Medulla oblongata (tissue), 1 donor: ENCODE measurements at regions not wholly inside any gene's neighbourhood (a gene's known extent, or its start where the extent isn't known, plus 50 kb on each side); places are given as distances from the start of the nearest gene placed in this dataset.
"Not testable (repeated sequence)": the region's sequence is repeated elsewhere in the genome, so short reads cannot be mapped to it uniquely, and the experiment has no call there.

Experiments
- DNase-seq: peaks from one replicate; pipeline ENCODE4 v3.0.0-alpha.2; 2015; ENCODE audit errors: extremely low spot score

DNA sequence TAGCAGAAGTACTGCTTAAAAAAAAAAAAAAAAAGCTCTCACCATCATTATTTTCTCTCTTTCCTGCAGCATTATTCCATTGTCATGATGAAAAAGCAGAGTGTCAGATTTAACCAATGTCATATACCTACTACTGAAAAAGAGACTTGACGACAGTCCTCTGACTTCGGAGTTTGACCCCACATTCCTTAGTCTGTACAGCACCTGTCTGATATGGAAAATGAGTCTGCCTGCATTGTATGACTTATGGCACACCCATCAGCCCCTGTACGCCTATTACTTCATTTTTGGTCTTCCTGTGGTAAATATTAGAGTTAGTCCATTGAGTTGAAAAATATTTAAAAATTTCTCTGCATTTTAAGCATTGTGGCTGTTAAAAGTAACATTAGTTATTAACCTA is 54.5 kb upstream of the NOX4 start:
- DNase-seq, result no peak

DNA sequence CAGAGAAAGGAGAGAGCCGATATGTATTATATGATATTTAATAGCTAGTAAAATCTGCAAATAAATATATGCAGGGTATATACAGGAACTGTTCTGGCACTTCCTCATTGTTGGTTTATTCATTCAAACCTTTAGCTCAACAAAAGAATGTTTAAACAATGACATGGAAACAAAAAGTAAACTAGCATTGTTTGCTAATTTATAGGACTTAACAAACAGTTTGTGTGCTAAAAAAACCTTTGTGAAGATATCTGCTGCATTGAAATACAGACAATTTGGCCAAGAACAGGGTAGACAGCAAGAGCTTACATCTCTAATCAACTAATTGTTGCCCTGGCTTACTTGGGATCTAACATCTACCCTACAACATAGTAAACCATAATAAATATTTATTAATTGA is 64.6 kb upstream of the NOX4 start:
- not testable (repeated sequence) for DNase-seq

DNA sequence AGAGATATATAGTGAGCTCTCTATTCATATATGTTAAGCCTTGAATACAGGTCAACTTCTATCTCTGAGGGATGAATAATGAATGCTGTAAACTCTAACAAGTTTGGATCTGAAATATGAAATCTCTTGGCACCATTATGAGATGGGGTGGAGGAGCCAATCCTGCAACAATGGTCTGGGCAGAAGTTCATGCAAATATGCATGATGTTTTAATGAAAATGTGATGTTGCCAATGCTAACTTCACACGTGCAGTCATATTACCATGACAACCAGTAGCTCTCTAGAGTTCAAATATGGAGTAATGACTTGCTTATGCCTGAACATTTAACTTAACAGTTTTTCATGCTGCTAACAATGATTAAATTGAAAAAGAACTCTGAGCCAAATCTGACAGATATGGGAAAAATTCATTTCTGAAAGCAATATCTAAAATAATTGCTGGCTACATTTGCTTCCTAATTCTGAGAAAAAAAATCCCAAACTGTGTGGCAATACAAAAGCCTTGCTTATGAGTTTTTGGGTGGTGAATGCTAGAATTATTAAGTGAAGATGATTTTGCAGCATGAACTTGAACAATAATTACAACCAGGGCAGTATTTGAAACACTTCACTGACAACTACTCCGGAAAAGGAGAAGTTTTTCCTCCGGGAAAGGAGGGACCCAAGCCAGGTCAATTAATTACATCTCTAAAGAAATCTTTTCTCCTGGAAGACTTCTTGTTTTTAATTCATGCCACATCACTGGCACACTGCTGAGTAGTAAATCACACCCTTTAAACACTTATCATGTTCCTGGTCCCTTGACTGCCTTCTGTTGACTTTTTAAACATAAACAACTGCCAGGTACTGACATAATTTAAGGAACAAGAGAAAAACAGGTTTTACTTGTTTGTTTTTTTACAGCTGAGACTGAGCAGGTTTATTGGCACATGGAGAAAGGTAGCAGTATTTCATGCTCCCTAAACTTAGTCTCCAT is 65.8 kb upstream of the NOX4 start:
- DNase-seq, result not testable (repeated sequence)

DNA sequence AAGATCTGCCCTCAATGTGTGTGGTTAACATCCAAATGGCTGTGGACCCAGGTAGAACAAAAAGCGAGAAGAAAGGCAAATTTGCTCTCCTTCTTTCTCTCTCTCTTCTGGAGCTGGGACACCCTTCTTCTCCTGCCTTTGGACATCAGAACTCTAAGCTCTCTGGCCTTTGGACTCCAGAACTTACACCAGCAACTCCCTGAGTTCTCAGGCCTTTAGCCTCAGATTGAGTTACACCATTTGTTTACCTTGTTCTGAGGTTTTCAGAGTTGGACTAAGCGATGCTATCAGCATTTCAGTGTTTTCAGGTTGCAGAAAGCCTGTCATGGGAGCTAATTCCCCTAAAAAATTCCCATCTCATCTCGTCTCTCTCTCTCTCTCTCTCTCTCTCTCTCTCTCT is 69.4 kb upstream of the NOX4 start:
- not testable (repeated sequence) for DNase-seq

DNA sequence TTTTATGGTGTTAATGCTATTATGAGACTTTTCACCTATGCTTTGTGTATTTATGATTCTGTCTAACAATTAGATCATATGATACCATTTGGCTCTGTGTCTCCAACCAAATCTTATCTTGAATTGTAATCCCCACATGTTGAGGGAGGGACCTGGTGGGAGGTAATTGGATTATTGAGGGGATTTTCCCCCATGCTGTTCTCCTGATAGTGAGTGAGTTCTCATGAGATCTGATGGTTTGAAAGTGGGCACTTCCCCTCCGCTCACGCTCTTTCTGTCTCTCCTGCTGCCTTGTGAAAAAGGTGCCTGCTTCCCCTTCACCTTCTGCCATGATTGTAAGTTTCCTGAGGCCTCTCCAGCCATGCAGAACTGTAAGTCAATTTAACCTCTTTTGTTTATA is 71.6 kb upstream of the NOX4 start:
- not testable (repeated sequence) for DNase-seq

DNA sequence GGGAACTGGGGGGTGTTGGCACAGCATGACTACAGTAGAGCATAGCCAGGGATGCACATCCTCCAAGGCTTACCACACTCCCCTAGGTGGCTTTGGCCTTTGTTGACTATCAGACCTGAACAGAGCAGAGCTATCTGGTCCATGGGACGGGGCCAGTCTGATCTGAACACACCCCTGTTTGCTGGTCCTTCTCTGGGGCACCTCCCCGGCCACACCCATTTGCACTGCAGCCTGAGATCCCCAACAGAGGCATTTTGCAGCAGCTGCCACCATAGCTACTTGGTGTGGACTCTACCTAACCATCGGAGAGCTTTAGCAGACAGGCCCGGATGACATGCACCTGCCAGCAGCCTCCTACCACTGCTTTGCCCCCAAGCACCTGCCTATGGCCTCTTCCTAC is 75.8 kb upstream of the NOX4 start:
- no peak for DNase-seq

DNA sequence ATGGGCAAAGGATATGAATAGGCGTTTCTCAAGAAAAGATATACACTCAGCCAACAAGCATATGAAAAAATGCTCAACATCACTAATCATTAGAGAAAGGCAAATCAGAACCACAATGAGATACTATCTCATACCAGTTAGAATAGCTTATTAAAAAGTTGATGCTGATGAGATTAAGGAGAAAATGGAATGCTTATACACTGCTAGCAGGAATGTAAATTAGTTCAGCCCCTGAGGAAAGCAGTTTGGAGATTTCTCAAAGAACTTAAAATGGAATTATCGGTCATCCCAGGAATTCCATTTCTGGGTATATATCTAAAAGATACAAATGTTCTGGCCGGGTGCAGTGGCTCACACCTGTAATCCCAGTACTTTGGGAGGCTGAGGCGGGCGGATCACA is 78.2 kb upstream of the NOX4 start:
- DNase-seq, result not testable (repeated sequence)

DNA sequence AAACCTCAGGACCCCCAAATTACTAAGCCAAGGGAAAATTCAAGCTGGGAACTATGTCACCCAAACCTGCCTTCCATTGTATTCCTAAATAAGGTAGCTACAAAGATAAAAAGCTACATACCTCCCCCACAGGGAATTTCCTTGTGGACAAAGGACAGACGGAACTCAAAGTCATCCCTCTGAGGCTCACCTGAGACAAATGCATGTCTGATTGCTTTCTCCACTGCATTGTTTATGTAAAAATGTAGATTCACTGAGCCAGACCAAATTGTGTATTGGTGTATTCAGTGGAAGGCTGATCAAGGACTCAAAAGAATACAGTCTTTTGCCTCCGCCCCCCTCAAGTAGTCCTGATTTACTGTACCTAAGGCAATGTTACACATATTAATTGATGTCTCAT is 80.5 kb upstream of the NOX4 start:
- DNase-seq, result not testable (repeated sequence)

DNA sequence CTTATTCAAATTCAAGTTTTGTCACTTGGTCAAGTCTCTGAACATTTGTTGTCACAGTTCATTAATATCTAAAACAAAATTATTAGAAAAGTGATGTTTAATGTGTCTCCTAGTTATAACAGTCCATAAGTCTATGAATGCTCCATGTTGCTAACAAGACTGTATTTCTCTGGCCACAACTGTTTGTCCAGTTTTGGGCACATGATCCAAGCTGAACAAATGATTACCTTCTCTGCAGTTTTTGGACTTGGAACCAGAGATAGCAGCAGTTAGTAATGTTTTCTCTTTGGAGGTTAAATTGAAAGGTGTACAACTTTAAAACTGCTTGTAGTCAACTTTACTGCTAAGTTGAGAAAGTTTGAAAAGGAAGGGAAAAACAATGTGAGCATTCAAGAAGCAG is 84.7 kb upstream of the NOX4 start:
- DNase-seq, result not testable (repeated sequence)

DNA sequence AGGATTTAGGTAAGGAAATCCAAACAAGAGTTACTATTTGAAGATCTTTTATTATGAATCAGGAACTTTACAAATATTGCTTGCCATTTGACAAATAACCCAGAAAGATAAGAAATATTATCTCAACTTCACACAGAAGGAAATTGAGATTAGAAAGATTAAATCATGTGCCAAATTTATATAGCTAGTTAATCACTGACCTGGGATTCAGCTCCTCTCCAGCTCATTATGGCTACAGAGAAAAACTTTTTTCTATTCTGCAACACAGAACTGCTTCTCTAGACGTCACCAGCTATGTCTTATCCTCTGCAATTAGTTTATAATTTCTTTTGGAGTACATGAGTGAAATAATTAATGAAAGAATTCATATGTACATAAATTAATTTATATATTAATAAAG is 86.3 kb upstream of the NOX4 start:
- not testable (repeated sequence) for DNase-seq

DNA sequence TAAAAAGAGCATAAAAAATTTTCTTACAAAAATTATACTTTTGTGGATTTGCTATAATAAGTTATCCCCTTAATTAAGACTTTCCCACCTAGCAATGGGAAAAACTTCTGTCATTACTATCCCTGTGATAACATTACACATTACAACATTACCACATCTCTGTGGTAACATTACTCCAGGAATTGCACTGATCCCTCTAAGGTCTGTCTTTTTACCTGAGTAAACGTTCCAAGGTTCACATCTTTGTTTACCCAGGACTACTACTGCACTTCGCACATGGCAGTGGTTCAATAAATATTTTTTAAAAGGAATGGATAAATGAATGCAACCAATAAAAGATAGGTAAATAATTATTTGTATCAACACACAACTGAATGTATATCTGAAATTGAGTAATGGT is 92.4 kb upstream of the NOX4 start:
- DNase-seq, result no peak

DNA sequence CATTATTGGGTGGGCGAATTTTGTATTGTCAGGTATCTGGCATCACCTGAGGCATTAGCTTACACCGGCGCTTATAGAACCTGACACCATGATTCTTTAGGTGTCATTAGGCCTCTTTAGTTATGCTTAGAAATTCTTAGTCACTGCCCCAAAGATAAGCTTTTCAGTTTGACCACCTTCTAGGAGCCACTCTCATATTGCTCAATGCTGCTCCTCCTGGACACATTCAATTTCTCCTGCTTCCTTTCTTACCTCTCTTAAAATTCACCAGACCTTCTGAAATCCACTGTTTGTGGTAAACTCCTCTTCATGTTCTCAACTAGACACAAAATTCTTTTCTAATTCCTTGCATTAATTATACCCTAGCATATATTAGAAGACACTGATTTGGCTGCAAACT is 93.9 kb upstream of the NOX4 start:
- not testable (repeated sequence) for DNase-seq

DNA sequence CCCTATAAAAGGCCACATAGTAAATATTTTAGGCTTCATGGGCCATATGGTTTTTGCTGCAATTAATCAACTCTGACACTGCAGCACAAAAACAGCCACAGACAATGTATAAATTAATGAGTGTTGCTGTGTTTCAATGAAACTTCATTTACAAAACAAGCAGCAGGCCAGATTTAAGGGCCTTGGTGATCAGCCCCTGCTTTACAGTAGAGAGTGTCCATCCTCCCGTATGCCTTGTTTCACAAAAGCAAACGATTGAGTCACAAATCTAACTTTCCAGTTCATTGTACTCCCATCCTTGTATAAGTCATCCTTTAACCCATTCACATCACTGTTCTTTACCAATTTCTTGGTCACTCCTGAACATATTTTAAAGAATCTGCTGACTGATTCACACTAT is 94.3 kb upstream of the NOX4 start:
- DNase-seq, result not testable (repeated sequence)

DNA sequence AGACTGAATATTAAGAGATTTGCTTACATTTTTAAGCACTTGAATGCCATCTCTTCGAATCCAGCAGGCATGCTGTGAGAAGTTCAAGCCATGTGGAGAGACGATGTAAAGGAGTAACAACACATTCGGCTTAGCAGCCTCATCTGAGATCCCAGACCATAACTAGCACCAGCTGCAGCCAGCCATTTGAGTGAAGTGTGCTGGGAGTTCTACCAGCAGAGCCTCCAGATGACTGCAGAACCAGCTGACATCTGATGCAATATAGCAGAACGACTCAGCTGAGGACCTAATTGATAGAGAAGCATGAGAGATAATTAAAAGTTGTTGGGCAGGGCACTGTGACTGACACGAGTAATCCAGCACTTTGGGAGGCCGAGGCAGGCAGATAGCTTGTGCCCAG is 98.2 kb upstream of the NOX4 start:
- DNase-seq, result not testable (repeated sequence)

DNA sequence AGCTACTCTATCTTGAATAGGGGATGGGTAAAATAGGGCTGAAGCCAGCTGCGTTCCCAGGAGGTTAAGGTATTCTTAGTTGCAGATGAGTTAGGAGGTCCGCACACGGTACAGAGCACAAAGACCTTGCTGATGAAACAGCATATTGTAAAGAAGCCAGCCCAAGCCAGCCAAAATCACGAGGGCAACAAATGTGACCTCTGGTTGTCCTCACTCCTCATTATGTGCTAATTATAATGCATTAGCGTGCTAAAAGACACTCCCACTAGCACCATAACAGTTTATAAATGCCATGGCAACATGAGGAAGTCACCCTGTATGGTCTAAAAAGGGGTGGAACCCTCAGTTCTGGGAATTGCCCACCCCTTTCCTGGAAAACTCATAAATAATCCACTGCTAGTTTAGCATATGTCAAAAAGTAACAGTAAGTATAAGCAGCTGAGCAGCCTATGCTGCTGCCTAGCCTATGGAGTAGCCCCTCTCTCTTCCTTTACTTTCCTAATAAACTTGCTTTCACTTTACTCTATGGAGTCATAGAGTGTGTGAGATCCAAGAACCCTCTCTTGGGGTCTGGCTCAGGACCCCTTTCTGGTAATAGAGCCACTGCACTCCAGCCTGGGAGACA is 98.9 kb upstream of the NOX4 start:
- not testable (repeated sequence) for DNase-seq

DNA sequence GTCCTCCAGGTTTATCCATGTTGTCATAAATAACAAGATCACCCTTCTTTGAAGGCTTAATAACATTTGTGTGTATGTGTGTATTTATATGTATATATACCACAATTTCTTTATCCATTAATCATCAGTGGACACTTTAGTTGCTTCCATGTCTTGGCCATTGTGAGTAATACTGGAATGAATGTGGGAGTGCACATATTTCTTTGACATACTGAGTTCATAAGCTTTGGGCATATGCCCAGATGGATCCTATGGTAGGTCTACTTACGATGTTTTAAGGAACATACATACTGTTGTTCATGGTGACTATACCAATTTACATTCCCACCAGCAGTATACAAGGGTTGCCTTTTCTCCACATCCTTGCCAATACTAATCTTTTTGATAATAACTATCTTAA is 108.8 kb upstream of the TRIM77 start:
- not testable (repeated sequence) for DNase-seq

DNA sequence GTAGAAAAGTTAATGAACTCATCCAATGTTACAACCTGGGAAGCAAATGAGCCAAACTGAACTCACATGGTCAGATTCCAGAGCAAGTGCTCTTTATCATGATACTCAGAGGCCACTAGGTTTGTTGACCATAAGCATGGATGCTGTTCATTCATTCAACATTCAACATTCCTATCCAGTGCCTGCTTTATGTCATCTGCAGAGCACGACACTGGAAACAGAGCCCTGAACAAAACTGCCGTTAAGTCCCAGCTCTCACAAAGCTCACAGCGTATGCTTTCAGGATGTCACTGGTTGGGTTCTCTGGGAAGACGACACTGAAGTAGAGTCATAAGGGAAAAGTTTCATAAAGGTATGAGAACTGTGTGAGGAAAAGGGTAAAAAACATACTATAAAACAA is 105.8 kb upstream of the TRIM77 start:
- DNase-seq, result no peak

DNA sequence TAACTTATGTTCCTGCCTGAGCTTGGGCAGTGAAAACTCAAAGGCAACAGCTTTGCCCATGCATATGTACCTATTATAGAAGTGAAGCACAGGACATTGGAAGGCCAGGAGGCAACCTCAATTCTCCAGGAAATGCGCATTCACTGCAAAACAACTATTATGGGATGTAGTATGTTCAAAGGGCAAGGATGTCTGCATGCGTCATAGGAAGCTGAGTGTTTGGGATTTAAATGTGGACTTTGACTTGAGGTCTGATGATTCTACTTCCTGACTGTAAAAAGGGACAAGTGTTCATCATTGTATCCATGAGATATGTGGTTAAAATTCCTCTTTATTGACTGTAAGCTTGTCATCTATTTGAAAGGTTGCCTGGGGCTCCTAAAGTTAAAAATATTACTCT is 103.3 kb upstream of the TRIM77 start:
- not testable (repeated sequence) for DNase-seq

DNA sequence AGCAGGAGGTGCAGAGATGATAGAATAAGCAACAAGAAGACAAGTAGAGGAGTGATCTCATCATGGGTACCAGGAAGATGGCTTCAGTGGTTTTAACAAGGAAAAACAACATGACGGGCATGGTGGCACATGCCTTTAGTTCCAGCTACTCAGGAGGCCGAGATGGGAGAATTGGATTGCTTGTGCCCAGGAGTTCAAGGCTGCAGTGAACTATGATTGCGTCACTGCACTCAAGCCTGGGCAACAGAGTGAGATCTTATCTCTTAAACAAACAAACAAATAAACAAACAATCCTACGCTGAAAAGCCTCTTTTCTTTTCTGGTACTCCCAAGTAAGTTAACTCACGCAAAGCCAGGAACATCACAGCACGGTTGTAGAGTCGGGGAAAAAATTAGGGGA is 102.6 kb upstream of the TRIM77 start:
- DNase-seq, result not testable (repeated sequence)

DNA sequence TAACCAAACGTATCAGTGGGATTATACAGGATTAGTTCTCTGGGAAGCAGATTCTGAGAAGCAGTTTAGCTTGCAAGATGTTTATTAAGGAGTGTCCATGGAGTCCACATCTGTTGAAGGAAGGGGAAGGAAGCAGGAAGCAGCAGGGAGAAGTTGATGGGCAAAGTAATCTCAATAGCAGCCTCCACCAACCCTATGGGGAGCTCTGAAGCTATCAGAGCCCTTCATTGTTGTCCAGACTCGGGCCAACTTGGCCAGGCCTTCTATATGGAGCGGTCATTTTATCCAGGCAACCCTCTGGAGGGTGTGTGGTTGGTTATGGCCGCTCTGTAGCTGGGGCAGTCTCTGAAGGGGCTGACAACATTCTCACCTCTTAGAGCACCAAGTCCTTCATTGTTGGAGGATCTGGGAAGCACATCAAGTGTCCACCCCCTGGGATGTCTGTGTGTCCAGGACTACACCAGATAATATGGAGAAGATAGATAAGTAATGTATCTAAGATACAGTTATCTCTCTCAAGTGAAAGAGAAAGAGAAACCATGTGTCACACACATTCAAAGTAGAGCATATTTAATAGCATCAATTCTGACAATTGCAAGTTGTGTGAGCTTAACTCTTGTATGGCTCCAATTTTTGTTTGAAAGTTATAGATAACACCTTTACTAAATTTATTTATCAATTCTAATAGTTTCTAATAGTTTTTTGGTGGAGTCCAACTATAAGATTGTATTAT is 101.7 kb upstream of the TRIM77 start:
- no peak for DNase-seq

DNA sequence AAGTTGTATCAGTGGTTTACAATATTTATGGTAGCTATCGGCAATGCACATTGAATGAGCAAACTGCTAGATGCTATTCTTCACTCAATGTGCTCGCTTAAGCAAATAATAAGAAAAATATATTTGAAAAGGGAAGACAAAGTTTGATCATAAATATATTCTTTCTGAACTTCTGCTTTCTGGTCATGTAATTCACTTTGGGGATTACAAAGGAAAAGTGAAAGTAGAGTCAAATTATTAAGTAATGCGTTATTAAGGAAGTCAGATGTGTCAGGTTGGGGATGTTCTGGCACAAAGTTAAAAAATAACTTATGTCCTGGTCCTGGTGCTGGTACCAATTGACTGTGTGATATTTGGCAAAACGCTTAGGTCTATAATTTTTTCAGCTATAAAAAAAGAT is 98.0 kb upstream of the TRIM77 start:
- DNase-seq, result no peak

DNA sequence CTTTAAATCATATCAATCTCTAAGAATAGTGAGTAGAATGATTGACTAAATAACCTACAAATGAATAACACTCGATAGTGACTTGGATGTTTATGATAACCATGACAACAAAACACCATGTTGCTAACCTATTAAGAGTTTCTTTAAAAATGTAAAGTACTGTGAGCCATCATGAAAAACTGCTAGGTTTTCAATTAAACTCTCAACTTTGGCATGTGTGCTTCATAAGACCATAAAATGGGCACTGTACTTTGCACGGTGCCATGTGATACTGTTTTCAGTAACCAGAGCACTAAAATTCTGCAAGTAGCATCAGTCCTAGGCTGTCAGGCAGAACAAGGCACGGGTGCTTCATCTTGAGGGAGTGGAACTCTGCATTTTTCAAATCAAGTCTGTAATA is 96.2 kb upstream of the TRIM77 start:
- no peak for DNase-seq
